ENCODE measurements at regions not wholly inside any gene's neighbourhood (a gene's known extent, or its start where the extent isn't known, plus 50 kb on each side); places are given as distances from the start of the nearest gene placed in this dataset.

GRCh38 chr5:32842813-32843530 is 131.9 kb downstream of the NPR3 start:
- H4K20me1 ChIP-seq (ENCODE audit: control insufficient read depth, insufficient read depth, low read depth, low read length) = no peaks in the 10 kb centered on the region
- no peaks in the 10 kb centered on the region for H3K27me3 ChIP-seq (ENCODE audit: control insufficient read depth, low read length)
- no peaks in the 10 kb centered on the region for H3F3A ChIP-seq (ENCODE audit: control insufficient read depth, insufficient read depth)
- H3K4me2 ChIP-seq (ENCODE audit: low read length) = no peak overlapping the region
- H3K9me2 ChIP-seq (replicated peaks; ENCODE audit: control insufficient read depth, low read length) = no peaks in the 10 kb centered on the region
- no peak overlapping the region for H3K4me3 ChIP-seq (ENCODE audit: low read length)
- H3K4me1 ChIP-seq (ENCODE audit: control insufficient read depth, low read length) = no peaks in the 10 kb centered on the region
- TF ChIP-seq CTCF (IDR thresholded peaks at IDR 0.05; ENCODE audit: low read depth, low read length, poor library complexity, severe bottlenecking) = no peak
- TF ChIP-seq EZH2phosphoT487 (IDR thresholded peaks at IDR 0.05; ENCODE audit: borderline replicate concordance, low read length) = no peak
- H3K79me2 ChIP-seq (ENCODE audit: control insufficient read depth, low read length) = no peaks in the 10 kb centered on the region
- no peaks in the 10 kb centered on the region for H3K9me3 ChIP-seq (ENCODE audit: control insufficient read depth, insufficient read depth, low read length)
- no peaks in the 10 kb centered on the region for H3K36me3 ChIP-seq (ENCODE audit: control insufficient read depth, low read length)
- no peak overlapping the region for H3K27ac ChIP-seq (ENCODE audit: low read depth, low read length)

GRCh38 chr5:32843531-32843895 is 132.4 kb downstream of the NPR3 start:
- H3F3A ChIP-seq (ENCODE audit: control insufficient read depth, insufficient read depth) = no peaks in the 10 kb centered on the region
- TF ChIP-seq CTCF (IDR thresholded peaks at IDR 0.05; ENCODE audit: low read depth, low read length, poor library complexity, severe bottlenecking) = no peak
- TF ChIP-seq EZH2phosphoT487 (IDR thresholded peaks at IDR 0.05; ENCODE audit: borderline replicate concordance, low read length) = no peak
- no peaks in the 10 kb centered on the region for H3K9me3 ChIP-seq (ENCODE audit: control insufficient read depth, insufficient read depth, low read length)
- H3K4me2 ChIP-seq (ENCODE audit: low read length) = no peak overlapping the region
- no peaks in the 10 kb centered on the region for H3K36me3 ChIP-seq (ENCODE audit: control insufficient read depth, low read length)
- H4K20me1 ChIP-seq (ENCODE audit: control insufficient read depth, insufficient read depth, low read depth, low read length) = no peaks in the 10 kb centered on the region
- H3K79me2 ChIP-seq (ENCODE audit: control insufficient read depth, low read length) = no peaks in the 10 kb centered on the region
- H3K27me3 ChIP-seq (ENCODE audit: control insufficient read depth, low read length) = no peaks in the 10 kb centered on the region
- H3K27ac ChIP-seq (ENCODE audit: low read depth, low read length) = no peak overlapping the region
- no peaks in the 10 kb centered on the region for H3K4me1 ChIP-seq (ENCODE audit: control insufficient read depth, low read length)
- H3K9me2 ChIP-seq (replicated peaks; ENCODE audit: control insufficient read depth, low read length) = no peaks in the 10 kb centered on the region
- H3K4me3 ChIP-seq (ENCODE audit: low read length) = no peak overlapping the region

- H3K4me2 ChIP-seq (ENCODE audit: low read length) = no peak overlapping the region
- H3K4me1 ChIP-seq (ENCODE audit: control insufficient read depth, low read length) = no peaks in the 10 kb centered on the region
- H3K36me3 ChIP-seq (ENCODE audit: control insufficient read depth, low read length) = no peaks in the 10 kb centered on the region
- H4K20me1 ChIP-seq (ENCODE audit: control insufficient read depth, insufficient read depth, low read depth, low read length) = no peaks in the 10 kb centered on the region
- H3F3A ChIP-seq (ENCODE audit: control insufficient read depth, insufficient read depth) = no peaks in the 10 kb centered on the region
- no peaks in the 10 kb centered on the region for H3K9me3 ChIP-seq (ENCODE audit: control insufficient read depth, insufficient read depth, low read length)
- H3K4me3 ChIP-seq (ENCODE audit: low read length) = no peak overlapping the region
- no peak overlapping the region for H3K27ac ChIP-seq (ENCODE audit: low read depth, low read length)
- TF ChIP-seq CTCF (IDR thresholded peaks at IDR 0.05; ENCODE audit: low read depth, low read length, poor library complexity, severe bottlenecking) (no peak), EZH2phosphoT487 (IDR thresholded peaks at IDR 0.05; ENCODE audit: borderline replicate concordance, low read length) (no peak)
- H3K9me2 ChIP-seq (replicated peaks; ENCODE audit: control insufficient read depth, low read length) = no peaks in the 10 kb centered on the region
- H3K79me2 ChIP-seq (ENCODE audit: control insufficient read depth, low read length) = no peaks in the 10 kb centered on the region
- H3K27me3 ChIP-seq (ENCODE audit: control insufficient read depth, low read length) = no peaks in the 10 kb centered on the region
Measured at GRCh38 chr5:32845171-32845570, 134.1 kb downstream of the NPR3 start.

Measured in DOHH2 (cell line).